ENCODE measurements at regions not wholly inside any gene's neighbourhood (a gene's known extent, or its start where the extent isn't known, plus 50 kb on each side); places are given as distances from the start of the nearest gene placed in this dataset.
"Not testable (repeated sequence)": the region's sequence is repeated elsewhere in the genome, so short reads cannot be mapped to it uniquely, and the experiment has no call there.

DNA sequence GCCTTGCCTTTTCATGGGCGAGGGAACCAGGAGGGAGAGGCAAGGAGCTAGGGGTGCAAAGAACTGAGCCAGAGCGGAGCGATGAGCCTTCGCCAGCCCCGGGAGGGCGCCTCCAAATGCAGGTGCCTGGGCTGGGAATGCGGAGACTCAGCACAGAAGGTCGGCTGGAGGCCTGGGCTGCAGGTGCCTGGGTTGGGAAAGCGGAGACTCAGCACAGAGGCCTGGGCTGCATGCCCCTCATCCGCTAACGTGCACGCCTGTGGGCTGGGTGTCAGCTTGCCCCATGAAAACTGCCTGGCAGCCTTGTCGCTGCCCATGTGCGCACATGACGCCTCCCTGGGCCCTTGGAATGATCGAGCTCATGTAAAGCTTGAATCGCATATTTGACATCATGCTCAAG, 51.8 kb downstream of the POM121L12 start:
- no peak for DNase-seq

DNA sequence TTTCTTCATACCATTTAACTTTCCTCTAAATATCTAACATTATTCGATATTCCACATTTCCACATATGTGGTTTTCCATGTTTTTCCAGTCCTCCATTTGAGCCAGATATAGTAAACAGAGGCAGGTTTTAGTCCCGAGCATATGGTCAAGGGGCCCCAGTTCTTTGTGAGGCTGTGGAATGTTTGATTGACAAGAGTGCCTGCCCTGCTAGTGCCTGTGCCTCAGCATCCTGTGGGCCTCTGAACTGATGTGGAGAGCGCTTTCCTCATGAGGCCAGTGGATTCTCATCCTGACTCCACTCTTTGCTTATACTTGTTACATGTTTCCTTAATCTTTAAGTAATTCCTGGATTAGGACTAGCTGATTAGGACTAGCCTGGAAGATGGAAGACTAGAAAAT, 58.8 kb downstream of the POM121L12 start:
- DNase-seq, result no peak

DNA sequence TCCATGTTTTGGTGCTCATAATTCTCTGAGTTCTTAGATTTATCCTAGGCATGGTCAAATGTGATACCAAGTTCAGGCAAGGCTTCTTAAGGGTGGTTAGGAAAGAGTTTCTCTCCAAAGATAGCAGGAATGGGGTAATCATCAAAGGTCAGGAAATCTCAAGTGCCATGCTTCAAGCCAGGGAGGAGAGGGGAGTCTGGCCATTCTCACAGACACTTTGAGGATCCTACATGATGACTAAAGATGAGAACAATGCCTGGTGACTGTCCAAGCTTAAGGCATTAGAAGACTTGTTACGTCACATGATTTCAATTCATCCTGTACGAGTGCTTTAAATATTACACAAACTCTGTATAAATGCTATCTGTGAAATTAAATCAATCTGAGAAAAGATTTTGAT, 59.4 kb downstream of the POM121L12 start:
- DNase-seq, result no peak

DNA sequence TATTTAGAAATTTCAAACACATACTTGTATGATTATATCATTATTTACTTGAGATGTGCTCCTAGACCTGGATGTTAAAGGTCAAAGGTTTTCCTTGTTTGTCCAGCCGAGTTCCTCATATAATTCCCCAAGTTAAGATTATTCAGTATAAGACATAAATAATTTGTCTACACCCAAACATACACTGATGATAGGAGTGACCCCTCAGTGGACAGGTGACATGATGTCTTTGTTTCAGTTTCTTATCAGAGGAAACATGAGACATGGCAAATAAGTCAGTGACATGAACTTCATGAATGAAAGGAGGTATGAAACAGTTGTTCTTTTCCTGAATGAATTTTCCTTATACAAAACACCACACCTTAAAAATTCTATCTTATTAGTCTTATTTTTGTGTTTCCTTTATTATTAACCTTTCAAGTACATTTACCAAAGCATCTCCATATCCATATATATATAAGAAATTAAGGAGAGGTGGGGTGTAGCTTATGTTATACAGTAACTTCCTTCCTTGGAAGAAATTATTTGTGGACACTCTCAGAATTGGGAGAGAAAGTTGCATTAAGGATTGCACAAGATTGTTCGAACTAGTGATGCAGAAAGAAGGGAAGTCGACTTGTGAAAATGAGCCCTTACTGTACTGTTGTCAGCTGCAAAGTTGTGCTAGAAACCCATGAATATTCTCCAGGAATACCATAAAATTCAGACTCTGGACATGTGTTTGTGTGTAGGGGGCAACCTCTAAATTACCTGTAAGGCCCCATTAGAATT, 60.5 kb downstream of the POM121L12 start:
- DNase-seq, result no peak

DNA sequence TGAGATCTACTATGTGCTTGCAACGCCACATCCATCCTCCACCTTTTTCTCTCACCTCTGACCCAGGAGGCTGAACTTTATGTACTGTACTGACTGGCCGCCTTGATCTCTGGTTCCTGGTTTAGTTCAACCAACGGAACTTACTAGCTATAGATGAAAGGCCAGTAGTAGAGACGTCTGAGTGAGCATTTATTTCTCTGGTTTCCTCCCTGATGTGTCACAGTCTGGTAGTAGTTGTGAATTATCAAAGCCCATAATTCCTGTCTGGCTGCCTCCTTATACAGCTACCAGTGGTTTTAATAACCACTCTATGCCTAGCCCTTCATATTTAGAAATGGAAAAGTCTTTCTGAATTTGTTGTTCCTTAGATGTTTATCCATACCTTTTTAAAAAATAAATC, 64.7 kb downstream of the POM121L12 start:
- DNase-seq, result no peak

DNA sequence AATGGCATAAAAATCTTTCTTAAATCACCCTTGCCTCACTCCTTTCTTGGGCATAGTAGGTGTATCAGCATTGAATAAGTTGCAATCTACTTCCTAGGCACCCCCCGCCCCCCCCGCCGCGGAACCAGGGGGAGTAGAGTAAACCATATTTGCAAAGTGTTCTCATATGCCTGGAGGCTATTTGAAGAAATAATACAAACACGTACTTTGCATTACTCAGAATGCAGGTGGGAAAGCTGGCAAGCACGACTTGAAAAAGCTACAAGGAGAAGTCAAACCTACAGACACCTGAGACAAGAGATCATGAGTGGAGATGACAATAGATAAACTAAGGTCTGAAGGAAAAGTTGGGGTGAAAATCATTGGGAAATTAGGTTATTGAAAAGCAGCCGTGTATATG, 65.6 kb downstream of the POM121L12 start:
- DNase-seq, result no peak

DNA sequence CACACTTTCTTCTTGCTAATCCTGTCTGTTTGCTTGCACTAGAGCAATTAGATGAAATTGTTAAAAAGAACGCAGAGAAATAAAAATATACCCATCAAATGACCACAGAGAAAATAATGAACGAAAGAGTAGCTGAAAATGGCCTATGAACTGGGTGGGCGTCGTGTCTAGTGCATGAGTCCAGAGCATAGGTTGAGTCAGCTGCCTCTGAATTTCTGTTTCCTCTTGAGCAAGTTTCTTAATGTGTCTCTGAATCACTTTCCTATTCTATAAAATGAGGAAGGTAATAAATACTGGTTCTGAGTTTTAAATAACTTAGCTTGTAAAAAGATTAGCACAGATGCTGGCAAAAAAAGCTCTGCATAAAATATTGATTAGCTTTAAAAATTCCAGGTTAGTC, 75.0 kb downstream of the POM121L12 start:
- DNase-seq, result no peak

DNA sequence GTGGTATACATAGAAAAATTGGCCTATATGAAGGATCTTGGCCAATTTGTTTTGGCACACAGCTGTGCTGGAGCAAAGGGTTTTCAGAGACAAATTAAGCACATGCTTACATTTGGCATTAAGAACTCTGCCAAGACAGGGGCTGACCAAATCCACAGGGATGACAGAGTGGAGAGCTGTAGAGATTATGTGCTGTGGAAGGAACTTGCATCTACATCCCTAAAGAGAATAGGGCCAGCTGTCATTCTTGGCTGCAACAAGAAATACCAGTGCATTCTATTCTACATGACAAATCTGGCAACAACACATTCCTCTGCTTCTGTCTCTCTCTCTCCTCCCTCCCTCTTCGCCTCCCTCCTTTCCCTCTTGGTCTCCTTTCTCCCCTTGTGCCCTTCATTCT, 75.6 kb downstream of the POM121L12 start:
- peak; percentile 1 for DNase-seq

DNA sequence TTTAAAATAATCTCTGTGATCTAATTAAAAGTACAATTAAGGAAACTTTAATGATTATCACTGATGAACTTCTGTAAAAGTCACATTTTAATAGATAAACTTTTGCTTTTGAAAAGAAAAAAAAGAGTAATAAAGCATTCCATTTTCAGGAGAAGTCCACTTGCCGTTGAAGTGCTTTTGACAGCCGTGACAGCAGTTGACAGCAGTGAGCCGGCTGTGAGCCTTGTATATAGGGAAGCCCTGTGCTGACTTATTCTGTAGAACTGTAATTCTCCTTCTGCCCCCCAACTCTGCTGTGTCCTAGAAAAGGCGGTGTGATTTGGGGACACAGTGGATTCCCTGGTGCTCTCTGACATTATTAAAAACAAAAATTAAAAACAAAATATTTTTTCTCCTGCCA, 78.0 kb downstream of the POM121L12 start:
- DNase-seq, result no peak

DNA sequence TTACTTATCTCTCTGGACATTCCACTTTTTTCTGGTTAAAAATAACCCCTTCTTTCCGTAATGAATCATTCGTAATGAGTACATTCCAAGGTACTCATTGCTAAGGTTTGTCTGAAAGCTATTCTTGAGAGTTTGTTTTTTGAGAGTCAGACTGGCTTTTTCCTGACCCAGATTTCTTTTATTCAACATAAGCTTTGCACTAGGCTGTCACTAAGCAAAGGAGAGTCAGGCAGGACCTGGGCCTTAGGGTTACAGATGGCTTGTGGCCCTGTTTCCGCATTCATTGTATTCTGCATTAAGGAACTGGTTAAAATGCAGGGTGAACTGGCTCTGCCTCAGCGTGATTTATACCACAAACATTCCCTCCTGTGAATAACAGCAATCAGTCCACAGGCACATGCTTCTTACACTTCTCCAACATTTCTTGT, 84.1 kb downstream of the POM121L12 start:
- DNase-seq, result no peak

DNA sequence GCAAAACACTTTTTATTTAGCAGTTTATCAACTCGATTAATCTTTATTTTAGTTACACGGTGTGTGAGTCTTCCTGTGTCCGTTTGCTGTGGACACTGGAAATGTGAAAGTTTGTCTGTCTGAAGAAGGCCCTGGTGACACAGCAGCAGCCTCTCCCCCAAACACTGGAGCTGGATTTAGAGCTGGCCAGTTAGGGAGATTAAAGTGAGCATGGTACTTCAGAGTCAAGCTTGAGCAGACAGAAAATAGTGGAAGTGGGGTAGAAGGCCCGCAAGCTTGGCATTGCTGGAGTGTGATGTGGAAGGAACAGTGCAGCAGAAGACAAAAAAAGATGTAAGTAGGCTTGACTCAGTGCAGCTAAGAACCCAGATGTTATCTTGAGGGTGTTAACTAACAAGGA, 85.9 kb downstream of the POM121L12 start:
- DNase-seq, result no peak

DNA sequence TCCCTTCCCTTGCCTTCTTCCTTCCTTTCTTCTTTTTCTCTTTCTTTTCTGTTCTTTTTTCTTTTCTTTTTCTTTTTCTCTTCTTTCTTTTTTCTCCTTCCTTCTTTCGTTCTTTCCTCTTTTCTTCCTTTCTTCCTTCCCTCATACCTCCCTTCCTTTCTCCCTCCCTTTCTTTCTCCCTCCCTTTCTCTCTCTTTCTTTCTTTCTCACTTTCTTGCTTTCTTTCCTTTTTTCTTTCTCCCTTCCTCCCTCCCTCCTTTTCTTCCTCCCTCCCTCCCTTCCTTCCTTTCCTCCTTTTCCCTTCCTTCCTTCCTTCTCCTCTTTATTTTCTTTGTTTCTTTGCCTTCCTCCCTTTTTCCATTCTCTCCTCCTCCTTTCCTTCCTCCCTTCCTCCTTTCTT, 96.3 kb downstream of the POM121L12 start:
- no peak for DNase-seq

DNA sequence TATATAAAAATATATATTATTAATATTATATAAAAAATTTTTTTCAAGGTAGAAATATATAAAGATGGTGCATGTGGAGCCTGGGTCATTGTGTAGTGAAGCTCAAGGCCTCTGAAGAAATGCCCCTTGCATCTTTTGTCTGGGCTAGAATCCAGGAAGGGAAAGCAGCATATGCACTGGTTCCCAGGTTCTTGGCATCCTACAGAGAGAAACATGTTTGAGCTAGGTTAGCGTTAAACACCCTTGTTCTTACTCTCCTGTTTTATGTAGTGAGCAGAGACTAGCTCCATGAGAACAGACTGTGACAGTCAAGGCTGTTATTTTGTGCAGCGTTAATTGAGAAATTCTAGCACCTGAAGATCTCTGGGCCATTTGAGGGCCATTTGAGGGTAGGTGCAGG, 116.1 kb downstream of the POM121L12 start:
- DNase-seq, result no peak

DNA sequence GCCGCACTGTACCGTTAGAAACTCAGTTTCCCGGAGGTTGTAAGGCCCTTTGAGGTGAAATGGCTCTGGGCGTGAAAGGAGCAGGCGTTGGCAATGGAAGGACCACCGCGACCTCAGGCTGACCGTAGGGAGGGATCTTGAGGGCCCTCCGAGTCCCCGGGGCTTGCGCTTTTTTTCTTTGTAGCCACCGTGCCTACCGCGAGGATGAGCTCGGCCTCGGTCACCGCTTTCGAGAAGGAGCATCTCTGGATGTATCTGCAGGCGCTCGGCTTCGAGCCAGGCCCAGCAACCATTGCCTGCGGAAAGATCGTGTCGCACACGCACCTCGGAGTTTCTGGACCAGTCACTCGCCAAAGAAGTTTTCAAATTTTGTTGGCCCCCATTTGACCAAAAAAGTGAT, 151.8 kb downstream of the POM121L12 start:
- DNase-seq, result not testable (repeated sequence)

DNA sequence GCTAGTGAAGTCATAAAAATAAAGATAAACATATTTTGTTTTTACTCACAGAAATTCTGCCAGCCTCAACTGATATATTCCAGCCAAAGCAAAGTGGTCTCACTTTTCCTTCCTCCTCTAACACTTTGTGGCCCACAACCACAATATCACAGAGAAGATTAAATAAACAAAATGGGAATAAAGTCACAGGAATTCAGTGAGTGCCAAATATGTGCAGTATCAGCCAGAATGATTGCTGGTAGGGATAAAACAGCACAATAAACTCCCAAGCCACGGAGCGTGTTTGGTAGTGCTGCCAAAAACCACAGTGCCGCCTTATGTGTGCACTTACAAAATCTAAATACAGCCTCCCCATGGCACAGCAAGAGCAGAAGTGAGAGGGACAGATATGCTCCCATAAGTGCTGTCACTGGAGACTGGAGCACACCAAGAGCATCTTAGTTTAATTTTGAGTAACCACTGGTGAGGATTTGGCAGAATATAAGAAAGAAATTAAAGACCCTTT, 155.8 kb downstream of the POM121L12 start:
- DNase-seq, result no peak

DNA sequence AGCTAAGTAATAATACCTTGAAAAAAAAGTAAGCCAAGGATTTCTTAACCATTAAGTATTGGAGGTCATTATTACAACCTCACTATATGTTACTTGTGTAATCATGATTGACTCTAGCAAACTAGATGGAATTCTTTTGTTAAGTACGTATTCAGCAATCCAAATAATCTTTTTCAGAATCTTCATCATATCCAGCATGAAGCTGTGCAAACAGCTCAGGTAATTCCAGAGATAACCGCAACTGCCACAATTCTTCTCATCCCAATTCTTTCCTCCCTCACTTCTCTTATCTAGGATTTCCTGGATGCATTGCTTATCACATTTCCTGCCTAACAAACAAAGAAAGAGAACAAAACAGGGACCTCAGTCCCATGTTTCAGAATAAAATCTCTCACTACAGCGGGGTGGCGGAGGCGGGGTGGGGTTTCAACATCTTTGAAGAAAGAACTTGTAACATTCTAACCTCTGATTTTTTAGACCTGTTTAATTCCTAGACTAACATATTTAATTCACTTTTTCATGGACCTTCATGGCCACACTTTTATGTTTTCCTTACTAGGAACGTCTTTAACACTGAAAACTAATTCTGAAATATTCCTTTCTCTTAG, 156.5 kb downstream of the POM121L12 start:
- no peak for DNase-seq

DNA sequence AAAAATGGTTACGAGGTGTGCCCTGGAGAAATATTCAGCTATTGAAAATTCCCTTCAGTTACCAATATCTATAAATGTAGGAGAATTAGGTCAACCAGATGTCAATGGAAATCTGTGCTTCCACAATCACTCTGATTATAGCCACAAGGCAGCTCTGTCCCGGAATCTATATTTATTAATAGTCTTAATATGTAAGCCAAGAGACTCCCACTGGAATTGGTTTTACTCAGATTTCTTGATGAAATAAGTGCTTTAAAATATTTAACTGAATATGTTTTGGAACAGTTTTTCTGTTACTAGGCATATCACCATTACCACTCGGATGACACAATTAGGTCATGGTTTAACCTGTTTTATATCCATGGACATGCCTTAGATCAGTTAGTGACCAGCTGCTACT, 169.6 kb downstream of the POM121L12 start:
- no peak for DNase-seq

DNA sequence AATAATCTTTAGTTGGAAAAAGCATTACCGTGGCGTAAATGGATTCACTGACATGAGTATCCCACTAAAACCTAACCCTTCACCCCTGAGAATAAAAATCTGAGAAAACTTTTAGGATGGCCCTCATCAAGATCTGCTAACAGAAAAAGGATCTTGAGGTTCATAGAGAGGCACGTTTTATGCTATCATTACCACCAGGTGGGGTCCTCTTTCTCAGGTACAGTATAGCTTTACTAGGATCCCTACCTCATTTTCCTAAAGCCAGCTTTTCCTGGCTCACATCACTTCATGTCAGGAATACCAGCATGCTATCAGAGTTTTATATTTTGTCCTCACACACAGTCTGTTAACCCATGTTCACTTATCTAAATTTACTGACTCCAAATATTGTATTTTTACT, 173.7 kb downstream of the POM121L12 start:
- DNase-seq, result no peak

DNA sequence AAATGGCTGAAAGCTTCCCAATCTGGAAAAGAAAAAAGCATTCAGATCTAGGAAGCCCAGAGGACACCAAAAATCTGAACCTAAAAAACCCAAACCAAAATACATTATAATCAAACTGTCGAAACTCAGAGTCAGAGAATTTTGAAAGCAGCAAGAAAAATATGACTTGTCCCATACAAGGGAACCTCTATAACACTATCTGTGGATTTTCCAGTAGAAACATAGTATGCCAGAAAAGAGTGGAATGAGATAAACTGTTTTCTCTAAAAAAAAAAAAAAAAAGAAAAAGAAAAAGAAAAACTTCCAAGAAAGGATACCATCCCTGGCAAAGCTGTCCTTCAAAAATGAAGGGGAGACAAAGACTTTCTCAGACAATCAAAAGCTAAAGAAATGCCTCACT, 179.0 kb downstream of the POM121L12 start:
- no peak for DNase-seq

DNA sequence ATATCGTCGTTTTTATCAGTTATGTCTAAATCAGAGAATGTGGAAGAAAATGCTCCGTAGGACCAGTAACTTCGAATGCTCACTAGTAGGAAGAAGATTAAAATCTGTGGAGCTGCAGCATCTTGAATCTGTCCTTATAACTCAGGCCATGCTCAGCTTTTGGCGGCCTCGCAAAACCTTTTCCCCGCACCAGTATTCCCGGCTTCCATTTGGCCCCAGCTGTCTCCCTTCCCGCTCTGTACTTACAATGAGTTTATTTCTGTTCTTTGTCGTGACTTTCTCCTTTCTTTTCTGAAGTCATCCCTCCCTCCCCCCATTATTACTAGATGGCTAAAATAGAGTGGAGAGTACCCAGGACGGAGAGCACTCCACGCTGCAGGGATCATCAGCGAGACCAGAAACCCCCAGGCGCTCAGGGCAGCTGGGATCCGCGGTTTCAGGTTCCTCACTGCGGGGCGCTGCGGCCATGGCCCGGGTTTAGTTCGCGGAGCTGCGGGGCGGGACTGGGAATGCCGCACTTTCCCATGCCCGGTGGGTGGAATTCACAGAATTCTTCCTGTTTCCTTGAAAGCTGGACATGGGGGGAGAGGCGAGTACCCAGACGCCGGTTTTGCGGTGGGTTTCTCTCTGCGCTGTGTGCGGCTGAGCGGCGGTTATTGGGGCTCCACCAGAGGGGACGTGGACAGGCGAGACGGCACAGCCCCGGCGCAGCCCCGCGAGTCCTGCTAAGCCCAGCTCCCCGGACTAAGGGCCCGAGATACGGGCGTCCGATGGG, 183.5 kb downstream of the POM121L12 start:
- DNase-seq, result no peak

DNA sequence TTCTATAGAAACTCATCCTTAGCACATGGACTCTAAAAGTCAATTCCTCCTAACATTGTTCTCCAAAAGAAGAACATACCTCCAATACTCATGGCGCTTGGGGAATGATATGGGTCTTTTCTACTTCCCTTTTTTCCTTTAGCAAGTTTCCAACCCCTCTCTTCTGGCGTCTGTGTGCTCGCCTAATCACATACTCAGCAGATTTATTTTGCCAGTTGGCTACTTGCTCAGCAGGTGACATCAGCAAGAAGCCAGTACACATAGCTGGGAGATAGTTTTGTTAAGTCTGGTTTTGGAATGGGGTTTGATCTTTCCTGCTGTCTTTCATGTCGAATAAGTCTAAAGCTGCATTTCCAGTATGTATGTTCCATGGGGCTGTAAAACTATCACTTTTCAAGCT, 193.8 kb downstream of the POM121L12 start:
- no peak for DNase-seq

DNA sequence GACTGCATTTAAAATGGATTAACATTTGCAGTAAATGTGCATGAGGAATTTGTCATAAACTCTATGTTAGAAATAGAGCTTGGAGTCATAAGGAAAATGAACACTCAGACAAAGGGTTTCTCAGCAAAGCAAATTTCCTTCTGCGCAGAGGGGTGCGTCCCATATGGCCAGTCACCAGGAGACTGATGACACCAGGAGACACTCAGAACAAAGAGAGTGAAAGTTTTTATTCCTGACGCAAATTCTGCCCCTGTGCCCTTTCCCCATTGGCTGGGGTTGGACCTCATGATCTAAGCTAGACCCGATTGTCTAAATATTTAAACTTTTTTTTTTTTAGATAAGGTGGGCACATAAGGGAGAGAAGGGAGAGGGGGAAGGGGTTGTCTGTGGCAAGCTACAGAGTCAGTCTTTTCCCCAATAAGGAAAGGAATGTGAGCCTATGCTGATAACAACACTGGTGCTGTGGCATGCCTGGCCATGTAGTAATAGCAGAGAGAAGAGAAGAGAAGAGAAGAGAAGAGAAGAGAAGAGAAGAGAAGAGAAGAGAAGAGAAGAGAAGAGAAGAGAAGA, 202.0 kb downstream of the POM121L12 start:
- no peak for DNase-seq

DNA sequence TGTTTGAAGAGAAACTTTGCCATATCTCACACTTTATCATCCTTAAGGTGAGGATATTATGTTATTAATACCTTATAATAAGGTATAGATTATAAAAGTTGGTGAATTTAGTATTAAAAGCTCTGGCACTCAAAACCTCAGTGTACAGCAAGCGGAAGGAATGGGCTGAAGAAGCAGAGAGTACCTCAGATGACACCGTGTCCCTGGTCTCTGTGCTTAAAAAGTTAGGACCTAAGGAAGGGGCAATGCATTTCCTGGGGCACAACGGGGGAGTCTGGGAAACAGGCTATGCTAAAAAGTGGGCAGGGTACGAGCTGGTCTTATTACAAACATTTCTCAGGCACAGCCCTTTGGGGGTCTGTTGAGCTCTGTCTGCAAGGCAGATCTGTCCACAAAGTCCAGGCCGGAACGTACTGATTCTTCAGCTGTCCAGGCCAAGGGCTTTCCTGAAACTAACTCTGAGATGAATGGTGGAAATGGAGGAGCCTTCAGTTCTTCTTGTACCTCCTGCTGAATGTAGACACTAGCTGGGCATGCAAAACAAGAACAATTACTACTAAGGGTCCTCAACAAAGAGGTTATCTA, 202.7 kb downstream of the POM121L12 start:
- no peak for DNase-seq

Measured in fibroblast of skin of abdomen (primary cell).